ENCODE measurements at regions not wholly inside any gene's neighbourhood (a gene's known extent, or its start where the extent isn't known, plus 50 kb on each side); places are given as distances from the start of the nearest gene placed in this dataset.

- TF ChIP-seq SRF (IDR thresholded peaks at IDR 0.05; ENCODE audit: low read depth in 2 of 2, low read length in 2 of 2) (no peak), POLR2A (IDR thresholded peaks at IDR 0.05; ENCODE audit: low read depth, low read length) (no peak), PAX8 (IDR thresholded peaks at IDR 0.05) (no peak), SIN3A (IDR thresholded peaks at IDR 0.05; ENCODE audit: low read depth, low read length) (no peak), CEBPB (IDR thresholded peaks at IDR 0.05; ENCODE audit: borderline replicate concordance in 1 of 2, low read depth in 2 of 2, low read length in 2 of 2) (no peak), CBX3 (IDR thresholded peaks at IDR 0.05; ENCODE audit: borderline replicate concordance, low read depth) (no peak), RAD51 (IDR thresholded peaks at IDR 0.05) (no peak), EP300 (IDR thresholded peaks at IDR 0.05; ENCODE audit: borderline replicate concordance in 1 of 2, control insufficient read depth in 1 of 2, low read depth in 2 of 2, low read length in 2 of 2) (no peak), MTA3 (IDR thresholded peaks at IDR 0.05; ENCODE audit: borderline replicate concordance, low read length) (no peak), FOXM1 (IDR thresholded peaks at IDR 0.05; ENCODE audit: low read depth, low read length) (no peak)
- TF ChIP-seq, protein P1, sequence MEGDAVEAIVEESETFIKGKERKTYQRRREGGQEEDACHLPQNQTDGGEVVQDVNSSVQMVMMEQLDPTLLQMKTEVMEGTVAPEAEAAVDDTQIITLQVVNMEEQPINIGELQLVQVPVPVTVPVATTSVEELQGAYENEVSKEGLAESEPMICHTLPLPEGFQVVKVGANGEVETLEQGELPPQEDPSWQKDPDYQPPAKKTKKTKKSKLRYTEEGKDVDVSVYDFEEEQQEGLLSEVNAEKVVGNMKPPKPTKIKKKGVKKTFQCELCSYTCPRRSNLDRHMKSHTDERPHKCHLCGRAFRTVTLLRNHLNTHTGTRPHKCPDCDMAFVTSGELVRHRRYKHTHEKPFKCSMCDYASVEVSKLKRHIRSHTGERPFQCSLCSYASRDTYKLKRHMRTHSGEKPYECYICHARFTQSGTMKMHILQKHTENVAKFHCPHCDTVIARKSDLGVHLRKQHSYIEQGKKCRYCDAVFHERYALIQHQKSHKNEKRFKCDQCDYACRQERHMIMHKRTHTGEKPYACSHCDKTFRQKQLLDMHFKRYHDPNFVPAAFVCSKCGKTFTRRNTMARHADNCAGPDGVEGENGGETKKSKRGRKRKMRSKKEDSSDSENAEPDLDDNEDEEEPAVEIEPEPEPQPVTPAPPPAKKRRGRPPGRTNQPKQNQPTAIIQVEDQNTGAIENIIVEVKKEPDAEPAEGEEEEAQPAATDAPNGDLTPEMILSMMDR (IDR thresholded peaks at IDR 0.05 in 2 of 3, conservative IDR thresholded peaks at IDR 0.05 in 1 of 3; ENCODE audit: control insufficient read depth in 2 of 3, extremely low read depth in 1 of 3, insufficient read depth in 1 of 3, low read depth in 3 of 3, low read length in 3 of 3): no peak
- TF ChIP-seq, protein P2, sequence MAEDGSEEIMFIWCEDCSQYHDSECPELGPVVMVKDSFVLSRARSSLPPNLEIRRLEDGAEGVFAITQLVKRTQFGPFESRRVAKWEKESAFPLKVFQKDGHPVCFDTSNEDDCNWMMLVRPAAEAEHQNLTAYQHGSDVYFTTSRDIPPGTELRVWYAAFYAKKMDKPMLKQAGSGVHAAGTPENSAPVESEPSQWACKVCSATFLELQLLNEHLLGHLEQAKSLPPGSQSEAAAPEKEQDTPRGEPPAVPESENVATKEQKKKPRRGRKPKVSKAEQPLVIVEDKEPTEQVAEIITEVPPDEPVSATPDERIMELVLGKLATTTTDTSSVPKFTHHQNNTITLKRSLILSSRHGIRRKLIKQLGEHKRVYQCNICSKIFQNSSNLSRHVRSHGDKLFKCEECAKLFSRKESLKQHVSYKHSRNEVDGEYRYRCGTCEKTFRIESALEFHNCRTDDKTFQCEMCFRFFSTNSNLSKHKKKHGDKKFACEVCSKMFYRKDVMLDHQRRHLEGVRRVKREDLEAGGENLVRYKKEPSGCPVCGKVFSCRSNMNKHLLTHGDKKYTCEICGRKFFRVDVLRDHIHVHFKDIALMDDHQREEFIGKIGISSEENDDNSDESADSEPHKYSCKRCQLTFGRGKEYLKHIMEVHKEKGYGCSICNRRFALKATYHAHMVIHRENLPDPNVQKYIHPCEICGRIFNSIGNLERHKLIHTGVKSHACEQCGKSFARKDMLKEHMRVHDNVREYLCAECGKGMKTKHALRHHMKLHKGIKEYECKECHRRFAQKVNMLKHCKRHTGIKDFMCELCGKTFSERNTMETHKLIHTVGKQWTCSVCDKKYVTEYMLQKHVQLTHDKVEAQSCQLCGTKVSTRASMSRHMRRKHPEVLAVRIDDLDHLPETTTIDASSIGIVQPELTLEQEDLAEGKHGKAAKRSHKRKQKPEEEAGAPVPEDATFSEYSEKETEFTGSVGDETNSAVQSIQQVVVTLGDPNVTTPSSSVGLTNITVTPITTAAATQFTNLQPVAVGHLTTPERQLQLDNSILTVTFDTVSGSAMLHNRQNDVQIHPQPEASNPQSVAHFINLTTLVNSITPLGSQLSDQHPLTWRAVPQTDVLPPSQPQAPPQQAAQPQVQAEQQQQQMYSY (CRISPR knock-in tag; IDR thresholded peaks at IDR 0.05): no peak
Measured at GRCh38 chr18:39166776-39167175, 1601.2 kb upstream of the CELF4 start.

Measured in GM12878 (cell line).